Pancreas (tissue), 10 donors: ENCODE measurements at regions not wholly inside any gene's neighbourhood (a gene's known extent, or its start where the extent isn't known, plus 50 kb on each side); places are given as distances from the start of the nearest gene placed in this dataset.

Experiments
- ATAC-seq, 4 donors: fragments of 200-7000 bp; cut with Tn5 transposase; one replicate each; pipeline versions ENCODE4 v1.8.0 to v1.9.1; 2020; ENCODE audit warnings: mild to moderate bottlenecking in 4 of 4, moderate library complexity in 4 of 4
- DNase-seq, 6 donors: peaks; one replicate each; pipeline ENCODE4 v3.0.0-alpha.2; 2020
- FAIRE-seq: peaks from 2 replicates; lab custom pipeline; 2012; peaks lifted over from hg19 to GRCh38; lab: Jason Lieb, UNC
- H3K27ac ChIP-seq, 4 donors: fragments of 200-600 bp; sonication (generic); 1 replicate in 3 of 4; 2 replicates in 1 of 4; pipeline versions ENCODE4 v1.5.0 to v1.8.0; 2020
- H3K27me3 ChIP-seq, 4 donors: fragments of 200-600 bp; one replicate each; pipeline ENCODE4 v1.8.0; 2021
- H3K36me3 ChIP-seq, 3 donors: fragments of 200-600 bp; sonication (generic) in 1 of 3; one replicate each; pipeline versions ENCODE4 v1.5.0 to v1.8.0; 2020 to 2021
- H3K4me1 ChIP-seq, 3 donors: fragments of 200-600 bp; one replicate each; pipeline ENCODE4 v1.8.0; 2021
- H3K4me3 ChIP-seq, 4 donors: fragments of 200-600 bp; sonication (generic) in 2 of 4; one replicate each; pipeline versions ENCODE4 v1.5.0 to v1.8.0; 2020 to 2021
- H3K9me3 ChIP-seq, 4 donors: fragments of 200-600 bp; one replicate each; pipeline ENCODE4 v1.8.0; 2021
- CTCF ChIP-seq, 4 donors: fragments of 200-600 bp; sonication (generic) in 3 of 4; IDR thresholded peaks; one replicate each; pipeline versions ENCODE4 v1.5.0 to v1.8.0; 2021; ENCODE audit warnings: antibody characterized with exemption in 4 of 4
- WGBS, 2 donors: extraction: QIAGEN DNeasy Blood & Tissue Kit; methylation state at CpG; one replicate each; pipeline ENCODE4 v1.1.7; 2013; 5-methylcytosine and 5-hydroxymethylcytosine counted together
- intact Hi-C, 3 donors: fragments of 100-400 bp; cut with DNase I; formaldehyde crosslinking; loops; one replicate each; pipeline versions ENCODE4 v1.11.1 to v1.14.2; 2022
- donor health status: healthy with polysubstance abuse.
- donor health status: DM: no; HTN: no; CAD: no; lungs with moderate emphysema.
- donor health status: DM: no; HTN: no; CAD: no.
- donor health status: control.
- donor health status: control.
- donor health status: Bipolar disorder and iron deficiency.
- donor health status: DM: yes; HTN: yes; CAD: no.
- donor health status: DM: no; HTN: no; CAD: no.
- donor health status: DM: no; HTN: no; CAD: no.
- donor health status: DM: yes; HTN: yes; CAD: no.

DNA sequence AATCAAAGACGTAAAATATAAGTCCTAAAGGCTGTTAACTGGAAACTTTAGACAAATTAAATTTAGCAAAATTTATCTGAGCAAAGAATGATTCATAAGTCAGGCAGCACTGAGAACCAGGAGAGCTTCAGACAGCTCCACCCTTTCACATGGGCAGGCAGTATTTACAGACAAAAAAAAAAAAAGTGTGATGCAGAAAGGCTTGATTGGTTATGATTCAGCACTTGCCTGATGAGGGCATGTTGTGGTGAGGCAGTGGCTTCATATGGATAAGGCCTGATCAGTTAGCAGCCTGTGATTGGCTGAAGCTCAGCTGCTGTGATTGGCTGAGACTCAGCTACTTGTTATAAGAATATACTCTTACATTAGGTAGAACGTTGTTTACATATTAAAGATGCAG lies 495.4 kb upstream of the POM121L12 start:
- FAIRE-seq (no peak), ATAC-seq (no peak), DNase-seq (no peak)
- intact Hi-C loops: no loop called here
- Histone ChIP-seq H3K4me1 (no peaks in the 10 kb centered on the region), H3K9me3 (no peaks in the 10 kb centered on the region), H3K27me3 (no peaks in the 10 kb centered on the region), H3K36me3 (no peaks in the 10 kb centered on the region), H3K27ac (no peak overlapping the region), H3K4me3 (no peak overlapping the region)
- WGBS, 2 donors: 28 to 41% methylated on average over 2 of the region's 2 CpGs
- TF ChIP-seq CTCF (IDR thresholded peaks at IDR 0.05): no peak

DNA sequence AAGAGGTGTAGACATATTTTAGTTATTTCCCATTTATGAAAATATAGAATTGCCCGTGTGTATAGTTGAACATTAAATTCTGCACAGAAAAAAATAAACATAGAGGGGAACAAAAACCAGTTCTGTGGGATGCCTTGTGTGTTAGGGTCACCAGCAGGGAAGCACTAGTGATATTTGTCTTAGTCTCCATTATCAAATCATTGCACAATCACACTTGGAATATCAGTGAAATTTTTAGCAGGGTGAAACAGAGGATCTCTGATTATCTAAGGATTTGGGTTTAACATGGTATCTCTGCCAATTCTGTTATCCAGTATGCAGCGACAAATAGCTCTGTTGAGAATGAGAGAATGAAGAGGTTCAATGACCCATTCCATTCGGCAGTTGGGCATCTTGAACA lies 496.0 kb upstream of the POM121L12 start:
- intact Hi-C loops: no loop called here
- ATAC-seq: no peak
- WGBS, 2 donors: 46 to 51% methylated on average over 3 of the region's 3 CpGs
- Histone ChIP-seq H3K4me1 (no peaks in the 10 kb centered on the region), H3K27ac (no peak overlapping the region), H3K36me3 (no peaks in the 10 kb centered on the region), H3K4me3 (no peak overlapping the region), H3K9me3 (no peaks in the 10 kb centered on the region), H3K27me3 (no peaks in the 10 kb centered on the region)
- no peak for FAIRE-seq
- no peak for TF ChIP-seq CTCF (IDR thresholded peaks at IDR 0.05)
- no peak for DNase-seq

- no peak for ATAC-seq
- H3K4me1 ChIP-seq: no peaks in the 10 kb centered on the region
- H3K27ac ChIP-seq: no peak overlapping the region
- intact Hi-C loops: no loop called here
- no peaks in the 10 kb centered on the region for H3K27me3 ChIP-seq
- no peak for DNase-seq
- FAIRE-seq: no peak
- H3K36me3 ChIP-seq: no peaks in the 10 kb centered on the region
- no peak for TF ChIP-seq CTCF (IDR thresholded peaks at IDR 0.05)
- H3K4me3 ChIP-seq: no peak overlapping the region
- no peaks in the 10 kb centered on the region for H3K9me3 ChIP-seq
- 43 to 54% methylated on average over 4 of the region's 4 CpGs for WGBS, 2 donors
These were observed 498.4 kb upstream of the POM121L12 start for GRCh38 chr7:52537051-52537450.

DNA sequence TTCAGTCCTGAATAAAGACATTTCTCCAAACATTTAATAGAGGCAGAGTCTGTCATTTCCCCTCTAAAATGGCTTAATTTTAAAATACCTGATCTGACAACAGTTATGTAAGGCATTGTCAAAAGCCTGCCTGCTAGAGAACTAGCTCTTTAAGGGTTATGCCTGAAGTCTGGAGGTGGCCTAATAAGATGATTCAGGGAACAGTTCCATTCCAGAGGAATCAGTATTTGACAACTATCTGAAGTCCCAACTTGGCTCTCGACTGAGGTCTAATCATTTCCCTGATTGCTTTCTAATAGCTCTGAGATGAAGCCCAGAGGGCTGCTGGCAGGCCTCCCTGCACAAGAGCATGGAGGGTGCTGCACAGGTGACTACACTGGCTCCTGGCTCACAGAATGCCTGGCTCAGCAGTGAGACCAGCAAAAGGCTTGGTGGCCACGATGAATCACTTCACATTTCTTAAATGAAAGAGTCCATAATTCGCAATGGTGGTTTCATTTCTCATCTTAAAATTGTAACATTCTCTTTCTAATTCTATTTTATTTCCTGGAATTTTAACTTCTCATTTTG lies 509.6 kb upstream of the POM121L12 start:
- Histone ChIP-seq H3K9me3 (no peaks in the 10 kb centered on the region), H3K27ac (no peak overlapping the region), H3K4me3 (no peak overlapping the region), H3K36me3 (no peaks in the 10 kb centered on the region), H3K4me1 (no peaks in the 10 kb centered on the region), H3K27me3 (no peaks in the 10 kb centered on the region)
- ATAC-seq (no peak), FAIRE-seq (no peak), DNase-seq (no peak)
- WGBS, 2 donors: 34 to 47% methylated on average over 3 of the region's 3 CpGs
- intact Hi-C loops: no loop called here
- no peak for TF ChIP-seq CTCF (IDR thresholded peaks at IDR 0.05)

GRCh38 chr7:52518869-52519268 lies 516.6 kb upstream of the POM121L12 start:
- FAIRE-seq (no peak), ATAC-seq (no peak), DNase-seq (no peak)
- no peaks in the 10 kb centered on the region for H3K27me3 ChIP-seq
- H3K4me3 ChIP-seq: no peak overlapping the region
- WGBS, 2 donors: 78 to 81% methylated on average over 1 of the region's 1 CpG
- no peaks in the 10 kb centered on the region for H3K4me1 ChIP-seq
- no peak for TF ChIP-seq CTCF (IDR thresholded peaks at IDR 0.05)
- H3K9me3 ChIP-seq: no peaks in the 10 kb centered on the region
- intact Hi-C loops: no loop called here
- H3K27ac ChIP-seq: no peak overlapping the region
- H3K36me3 ChIP-seq: no peaks in the 10 kb centered on the region
